LNCAP (cell line): ENCODE measurements at regions not wholly inside any gene's neighbourhood (a gene's known extent, or its start where the extent isn't known, plus 50 kb on each side); places are given as distances from the start of the nearest gene placed in this dataset.
A peak's percentile ranks its signal among the peaks of the same experiment; 100 is the strongest.

Source experiments
- TF ChIP-seq, protein P1 (sequence below): fragments of 450-650 bp; IDR thresholded peaks from 2 replicates; pipeline ENCODE4 v1.5.1; 2017; ENCODE audit warnings: mild to moderate bottlenecking

DNA sequence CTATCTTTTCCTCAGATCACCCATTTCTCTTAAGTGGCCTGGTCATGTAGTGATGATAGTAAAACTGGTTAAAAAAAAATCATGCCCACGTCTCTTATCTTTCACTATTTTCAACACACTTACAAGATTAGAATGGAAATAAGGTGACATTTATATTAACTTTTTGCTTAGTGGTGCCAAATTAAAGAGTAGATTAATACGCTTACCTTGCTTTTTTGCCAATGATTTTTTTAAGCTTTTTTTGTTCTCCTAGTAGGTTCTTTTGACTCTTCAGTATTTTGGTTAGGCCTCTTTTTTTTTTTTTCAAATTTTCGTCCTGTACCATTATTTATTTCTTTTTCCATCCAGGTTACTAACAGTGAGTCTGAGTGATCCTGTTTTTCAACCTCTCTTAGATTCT is 147.9 kb downstream of the PTCSC3 start:
- TF ChIP-seq, protein P1, sequence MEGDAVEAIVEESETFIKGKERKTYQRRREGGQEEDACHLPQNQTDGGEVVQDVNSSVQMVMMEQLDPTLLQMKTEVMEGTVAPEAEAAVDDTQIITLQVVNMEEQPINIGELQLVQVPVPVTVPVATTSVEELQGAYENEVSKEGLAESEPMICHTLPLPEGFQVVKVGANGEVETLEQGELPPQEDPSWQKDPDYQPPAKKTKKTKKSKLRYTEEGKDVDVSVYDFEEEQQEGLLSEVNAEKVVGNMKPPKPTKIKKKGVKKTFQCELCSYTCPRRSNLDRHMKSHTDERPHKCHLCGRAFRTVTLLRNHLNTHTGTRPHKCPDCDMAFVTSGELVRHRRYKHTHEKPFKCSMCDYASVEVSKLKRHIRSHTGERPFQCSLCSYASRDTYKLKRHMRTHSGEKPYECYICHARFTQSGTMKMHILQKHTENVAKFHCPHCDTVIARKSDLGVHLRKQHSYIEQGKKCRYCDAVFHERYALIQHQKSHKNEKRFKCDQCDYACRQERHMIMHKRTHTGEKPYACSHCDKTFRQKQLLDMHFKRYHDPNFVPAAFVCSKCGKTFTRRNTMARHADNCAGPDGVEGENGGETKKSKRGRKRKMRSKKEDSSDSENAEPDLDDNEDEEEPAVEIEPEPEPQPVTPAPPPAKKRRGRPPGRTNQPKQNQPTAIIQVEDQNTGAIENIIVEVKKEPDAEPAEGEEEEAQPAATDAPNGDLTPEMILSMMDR = no peak

DNA sequence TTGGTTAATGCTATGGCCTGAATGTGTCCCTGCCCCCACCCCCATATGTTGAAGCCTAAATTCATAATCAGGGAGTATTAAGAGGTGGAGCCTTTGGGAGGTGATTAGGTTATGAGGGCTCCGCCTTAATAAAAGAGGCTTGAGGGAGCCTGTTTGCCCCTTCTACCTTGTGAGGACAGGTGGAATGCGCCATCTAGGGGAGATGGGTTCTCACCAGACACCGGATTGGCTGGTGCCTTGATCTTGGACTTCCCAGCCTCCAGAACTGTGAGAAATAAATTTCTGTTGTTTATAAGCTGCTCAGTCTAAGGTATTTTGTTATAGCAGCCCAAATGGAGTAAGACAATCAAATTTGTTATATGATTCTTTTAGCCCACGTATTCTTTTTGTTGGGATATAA is 148.3 kb downstream of the PTCSC3 start:
- TF ChIP-seq, protein P1 = peak; percentile 45

DNA sequence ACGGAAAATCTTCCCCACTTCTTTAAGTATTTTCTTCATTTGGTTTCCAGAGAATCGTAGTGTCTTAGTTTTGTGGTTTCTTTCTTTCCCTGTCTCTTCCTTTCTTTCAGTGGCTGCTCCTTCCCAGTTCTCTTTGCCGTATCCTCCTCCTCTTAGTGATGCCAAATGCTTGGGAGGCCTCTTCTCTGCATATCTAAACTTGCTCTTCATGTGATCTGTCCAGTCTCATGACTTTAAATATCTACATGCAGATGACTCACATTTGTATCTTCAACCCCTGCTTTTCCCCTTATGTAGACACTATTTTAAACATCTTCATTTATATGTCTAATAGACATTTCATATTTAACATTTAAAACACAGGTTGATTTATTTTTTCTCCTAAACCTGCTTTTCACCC is 149.2 kb downstream of the PTCSC3 start:
- TF ChIP-seq, protein P1 = no peak

DNA sequence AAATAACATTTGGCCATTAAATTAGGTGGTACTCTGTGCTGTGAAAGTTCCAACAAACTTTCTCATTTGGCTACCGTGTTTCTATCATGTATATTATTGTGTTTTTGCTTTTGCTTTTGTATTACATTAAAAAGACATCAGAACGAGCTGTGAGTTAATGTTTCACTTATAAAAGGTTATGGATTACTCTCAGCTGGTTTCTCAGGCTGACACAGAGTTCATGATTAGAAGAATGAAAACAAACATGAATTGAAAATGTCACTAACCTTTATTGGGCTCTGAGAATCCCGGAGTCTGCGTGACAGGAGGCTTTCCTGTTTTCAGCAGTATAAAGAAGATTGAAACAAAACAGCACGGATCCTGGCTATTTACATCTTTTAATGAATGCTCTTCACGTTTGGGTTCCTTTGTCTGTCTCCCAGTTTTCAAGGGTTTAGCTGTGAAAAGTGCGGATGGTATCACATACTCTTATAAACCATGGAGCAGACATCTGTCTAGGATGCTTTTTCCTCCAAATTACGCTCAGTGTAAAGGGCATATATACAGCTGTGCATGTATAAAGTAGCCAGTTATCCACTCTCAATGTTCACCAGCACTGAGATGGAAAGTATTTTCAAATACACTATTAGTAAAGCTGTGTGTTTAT is 153.6 kb downstream of the PTCSC3 start:
- TF ChIP-seq, protein P1 = no peak

DNA sequence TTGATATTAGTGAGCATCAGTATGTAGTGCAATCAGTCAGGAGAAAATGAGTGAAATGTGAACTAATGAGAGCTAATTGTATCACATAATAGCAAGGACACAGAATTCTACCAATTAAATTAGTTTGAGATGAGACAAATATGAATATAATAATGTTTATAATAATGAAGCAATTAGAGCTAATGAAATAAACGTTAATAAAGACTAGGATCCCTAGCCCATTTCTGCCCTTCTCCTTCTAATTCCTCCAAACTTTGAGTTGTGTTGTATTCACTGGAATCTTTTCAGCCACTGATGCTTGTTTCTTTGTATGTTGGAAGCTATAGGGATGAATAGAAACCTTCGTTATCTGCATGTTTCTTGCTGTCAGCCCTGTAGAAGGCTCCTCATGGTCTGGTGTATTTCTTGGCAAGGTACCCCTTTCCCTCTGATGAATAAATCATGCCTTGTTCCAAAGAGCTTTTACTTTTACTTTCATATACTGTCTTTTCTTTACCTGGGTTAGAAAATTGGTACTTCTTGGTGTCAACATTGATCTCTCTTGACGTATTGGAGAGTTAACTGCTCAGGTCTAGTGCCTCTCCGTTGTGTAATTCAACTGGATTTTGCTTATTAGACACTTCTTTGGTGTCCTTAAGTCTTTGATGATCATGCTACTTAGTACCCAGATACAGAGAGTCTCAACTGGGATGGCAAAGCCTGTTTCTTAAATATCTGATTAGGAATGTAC is 154.8 kb downstream of the PTCSC3 start:
- TF ChIP-seq, protein P1 = no peak

DNA sequence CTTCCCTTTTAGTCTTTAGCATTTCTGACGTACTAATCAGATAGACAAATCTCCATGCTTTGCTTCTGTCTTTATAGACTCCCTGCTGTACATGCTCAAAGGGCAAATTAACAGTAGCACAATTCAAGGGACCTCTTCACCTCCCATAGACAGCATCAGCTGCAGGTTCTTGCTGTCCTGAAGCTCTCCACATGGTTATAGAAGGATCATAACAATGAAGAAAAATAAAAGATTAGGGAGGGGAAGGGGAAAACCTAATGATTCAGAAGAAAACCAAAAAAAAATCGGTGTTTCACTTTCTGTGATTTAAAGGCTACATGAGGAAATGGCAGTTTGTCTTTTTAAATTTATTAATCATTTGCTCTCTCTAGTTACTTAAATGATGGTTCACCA is 155.5 kb downstream of the PTCSC3 start:
- TF ChIP-seq, protein P1 = no peak

DNA sequence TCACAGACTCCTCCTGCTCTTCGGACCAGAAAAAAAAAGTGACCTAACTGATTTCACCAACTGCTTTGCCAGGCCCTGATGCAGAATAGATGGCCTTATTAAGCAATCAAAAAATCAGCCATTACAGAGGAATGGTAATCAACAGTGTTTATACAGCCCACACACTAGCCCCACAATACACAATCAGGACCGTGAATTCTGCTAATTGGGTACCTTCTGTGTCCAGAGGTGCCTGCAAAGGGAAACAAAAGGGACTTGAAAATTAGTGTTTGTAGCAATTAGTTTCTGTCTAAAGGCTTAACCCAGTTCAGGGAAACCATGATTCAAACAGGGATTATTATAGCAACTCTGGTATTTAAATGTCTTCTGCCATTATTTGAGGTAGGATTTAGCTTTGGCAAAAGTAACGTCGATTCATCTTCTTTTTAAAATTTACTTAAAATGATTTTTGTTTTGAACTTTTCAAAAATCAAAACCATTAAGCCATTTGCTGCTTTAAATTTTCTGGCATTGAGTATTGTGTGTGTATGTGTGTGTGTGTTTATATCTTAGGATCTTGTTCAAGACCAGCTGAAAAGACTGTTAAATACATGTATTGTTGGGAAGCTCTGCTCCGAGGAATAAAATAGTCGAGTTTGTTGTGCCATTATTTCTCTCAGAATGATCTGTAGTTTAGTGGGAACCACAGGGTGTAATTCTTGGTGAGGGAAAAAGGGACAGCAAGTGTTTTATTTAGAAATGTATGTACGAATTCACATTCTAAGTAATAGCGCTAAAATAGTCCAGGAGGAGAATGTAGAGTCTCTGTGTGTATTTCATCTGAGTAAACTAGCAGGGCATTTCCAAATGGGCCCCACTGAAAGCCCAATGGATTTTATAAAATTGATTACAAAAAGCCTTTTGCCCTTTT is 156.1 kb downstream of the PTCSC3 start:
- TF ChIP-seq, protein P1 = no peak
